Gastrocnemius medialis (tissue), 4 donors: ENCODE measurements at regions not wholly inside any gene's neighbourhood (a gene's known extent, or its start where the extent isn't known, plus 50 kb on each side); places are given as distances from the start of the nearest gene placed in this dataset.

Experiments
- POLR2A ChIP-seq, 2 donors: fragments of 450-650 bp; IDR thresholded peaks; one replicate each; pipeline ENCODE4 v1.6.1; 2017; ENCODE audit warnings: antibody characterized with exemption in 2 of 2, mild to moderate bottlenecking in 2 of 2, moderate library complexity in 2 of 2
- TF ChIP-seq, protein P1 (sequence below), 5 experiments: fragments of 450-650 bp in 3 of 5; fragments of 200-600 bp in 2 of 5; sonication (generic) in 2 of 5; IDR thresholded peaks in 4 of 5; conservative IDR thresholded peaks in 1 of 5; 1 replicate in 4 of 5; 2 replicates in 1 of 5; pipeline ENCODE4 v1.5.1; 2016 to 2019; ENCODE audit warnings: antibody characterized with exemption in 5 of 5, mild to moderate bottlenecking in 3 of 5, moderate library complexity in 3 of 5

DNA sequence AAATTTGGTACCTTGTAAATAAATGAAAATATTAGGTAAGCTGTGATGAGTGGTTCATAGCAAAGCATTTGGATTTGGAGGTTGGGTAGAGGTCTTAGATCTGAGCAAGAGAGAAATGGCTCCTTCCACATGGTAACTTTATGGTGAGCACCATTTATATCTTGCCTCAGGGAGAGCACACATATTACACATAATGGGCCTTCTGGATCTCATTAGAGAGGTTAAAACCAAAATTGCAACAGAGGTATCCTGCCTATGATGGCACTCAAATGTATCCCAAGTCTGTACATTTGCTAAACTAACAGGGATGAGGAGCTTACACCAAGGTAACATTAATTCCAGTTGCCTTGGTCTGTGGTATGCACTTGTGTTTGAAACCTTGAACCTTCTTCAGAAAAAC, 87.1 kb upstream of the PUDP start:
- no peak for TF ChIP-seq POLR2A (IDR thresholded peaks at IDR 0.05)
- TF ChIP-seq, protein P1, sequence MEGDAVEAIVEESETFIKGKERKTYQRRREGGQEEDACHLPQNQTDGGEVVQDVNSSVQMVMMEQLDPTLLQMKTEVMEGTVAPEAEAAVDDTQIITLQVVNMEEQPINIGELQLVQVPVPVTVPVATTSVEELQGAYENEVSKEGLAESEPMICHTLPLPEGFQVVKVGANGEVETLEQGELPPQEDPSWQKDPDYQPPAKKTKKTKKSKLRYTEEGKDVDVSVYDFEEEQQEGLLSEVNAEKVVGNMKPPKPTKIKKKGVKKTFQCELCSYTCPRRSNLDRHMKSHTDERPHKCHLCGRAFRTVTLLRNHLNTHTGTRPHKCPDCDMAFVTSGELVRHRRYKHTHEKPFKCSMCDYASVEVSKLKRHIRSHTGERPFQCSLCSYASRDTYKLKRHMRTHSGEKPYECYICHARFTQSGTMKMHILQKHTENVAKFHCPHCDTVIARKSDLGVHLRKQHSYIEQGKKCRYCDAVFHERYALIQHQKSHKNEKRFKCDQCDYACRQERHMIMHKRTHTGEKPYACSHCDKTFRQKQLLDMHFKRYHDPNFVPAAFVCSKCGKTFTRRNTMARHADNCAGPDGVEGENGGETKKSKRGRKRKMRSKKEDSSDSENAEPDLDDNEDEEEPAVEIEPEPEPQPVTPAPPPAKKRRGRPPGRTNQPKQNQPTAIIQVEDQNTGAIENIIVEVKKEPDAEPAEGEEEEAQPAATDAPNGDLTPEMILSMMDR (IDR thresholded peaks at IDR 0.05 in 4 of 5, conservative IDR thresholded peaks at IDR 0.05 in 1 of 5): no peak
